Mesenchymal stem cell (in vitro differentiated cells and primary cell): ENCODE measurements at regions not wholly inside any gene's neighbourhood (a gene's known extent, or its start where the extent isn't known, plus 50 kb on each side); places are given as distances from the start of the nearest gene placed in this dataset.
A peak's percentile ranks its signal among the peaks of the same experiment; 100 is the strongest.

Source experiments
- DNase-seq: peaks from one replicate; pipeline ENCODE4 v3.0.0-alpha.2; 2013
- H2AFZ ChIP-seq: one replicate; pipeline ENCODE4 v1.6.1; 2013; ENCODE audit warnings: low read depth, mild to moderate bottlenecking, control low read depth, inconsistent platforms, low read length, moderate library complexity
- H2AK5ac ChIP-seq: 2 replicates; pipeline ENCODE4 v1.6.1; 2013; ENCODE audit warnings: low read length, moderate library complexity, mild to moderate bottlenecking, inconsistent platforms; ENCODE audit not compliant: severe bottlenecking
- H2BK120ac ChIP-seq: one replicate; pipeline ENCODE4 v1.6.1; 2013; ENCODE audit warnings: low read depth, mild to moderate bottlenecking, inconsistent platforms, low read length, moderate library complexity
- H2BK12ac ChIP-seq, 2 experiments: one replicate each; pipeline ENCODE4 v1.6.1; 2013; ENCODE audit warnings: inconsistent platforms in 2 of 2, low read length in 2 of 2, mild to moderate bottlenecking in 2 of 2, moderate library complexity in 2 of 2, control low read depth in 1 of 2
- H2BK15ac ChIP-seq: one replicate; pipeline ENCODE4 v1.6.1; 2013; ENCODE audit warnings: mild to moderate bottlenecking, low read depth, inconsistent platforms; ENCODE audit not compliant: poor library complexity, severe bottlenecking
- H2BK5ac ChIP-seq: 2 replicates; pipeline ENCODE4 v1.6.1; 2013; ENCODE audit warnings: low read depth, mild to moderate bottlenecking, low read length, control low read depth, inconsistent platforms; ENCODE audit not compliant: poor library complexity, severe bottlenecking
- H3K14ac ChIP-seq, 2 experiments: one replicate each; pipeline ENCODE4 v1.6.1; 2013; ENCODE audit warnings: inconsistent platforms in 2 of 2, low read length in 2 of 2, control low read depth in 1 of 2, mild to moderate bottlenecking in 1 of 2, moderate library complexity in 1 of 2
- H3K18ac ChIP-seq, 2 experiments: one replicate each; pipeline ENCODE4 v1.6.1; 2013; ENCODE audit warnings: inconsistent platforms in 2 of 2, low read length in 2 of 2, control low read depth in 1 of 2, low read depth in 1 of 2, mild to moderate bottlenecking in 1 of 2
- H3K23ac ChIP-seq, 2 experiments: one replicate each; pipeline ENCODE4 v1.6.1; 2013; ENCODE audit warnings: inconsistent platforms in 2 of 2, low read length in 2 of 2, mild to moderate bottlenecking in 2 of 2, moderate library complexity in 2 of 2, control low read depth in 1 of 2
- H3K27ac ChIP-seq: 2 replicates; pipeline ENCODE4 v1.5.1; 2013; ENCODE audit warnings: mild to moderate bottlenecking, moderate library complexity, low read length, control low read depth, inconsistent platforms; ENCODE audit not compliant: poor library complexity, severe bottlenecking
- H3K27me3 ChIP-seq, 2 experiments: 2 replicates each; pipeline versions ENCODE4 v1.6.1 to v1.7.0; 2013; ENCODE audit warnings: low read length in 2 of 2, mild to moderate bottlenecking in 2 of 2, moderate library complexity in 2 of 2, control low read depth in 1 of 2, inconsistent platforms in 1 of 2; ENCODE audit not compliant: control insufficient read depth in 1 of 2, insufficient read depth in 1 of 2
- H3K36me3 ChIP-seq, 2 experiments: 2 replicates each; pipeline versions ENCODE4 v1.6.1 to v1.7.0; 2013; ENCODE audit warnings: low read length in 2 of 2, control low read depth in 1 of 2, inconsistent platforms in 1 of 2, low read depth in 1 of 2, mild to moderate bottlenecking in 1 of 2; ENCODE audit not compliant: insufficient read depth in 2 of 2, control insufficient read depth in 1 of 2
- H3K4ac ChIP-seq, 2 experiments: one replicate each; pipeline ENCODE4 v1.6.1; 2013; ENCODE audit warnings: inconsistent platforms in 2 of 2, low read length in 2 of 2, mild to moderate bottlenecking in 2 of 2, moderate library complexity in 2 of 2, control low read depth in 1 of 2, low read depth in 1 of 2
- H3K4me1 ChIP-seq: 2 replicates; pipeline ENCODE4 v1.6.1; 2013; ENCODE audit warnings: low read depth, low read length, control low read depth; ENCODE audit not compliant: control insufficient read depth, insufficient read depth
- H3K4me2 ChIP-seq: 2 replicates; pipeline ENCODE4 v1.6.1; 2013; ENCODE audit warnings: low read length, mild to moderate bottlenecking, inconsistent platforms; ENCODE audit not compliant: poor library complexity, severe bottlenecking
- H3K4me3 ChIP-seq, 2 experiments: 2 replicates each; pipeline versions ENCODE4 v1.5.1 to v1.7.0; 2013; ENCODE audit warnings: low read length in 2 of 2, mild to moderate bottlenecking in 2 of 2, control low read depth in 1 of 2, low read depth in 1 of 2; ENCODE audit not compliant: insufficient read depth in 1 of 2
- H3K79me1 ChIP-seq: replicated peaks from 2 replicates; pipeline ENCODE4 v1.6.1; 2013; ENCODE audit warnings: mild to moderate bottlenecking, control low read depth, low read length, inconsistent platforms; ENCODE audit not compliant: poor library complexity, severe bottlenecking
- H3K9ac ChIP-seq: 2 replicates; pipeline ENCODE4 v1.7.0; 2013; ENCODE audit warnings: mild to moderate bottlenecking, low read length, moderate library complexity
- H3K9me3 ChIP-seq: 2 replicates; pipeline ENCODE4 v1.7.0; 2013; ENCODE audit warnings: mild to moderate bottlenecking, low read length; ENCODE audit not compliant: control insufficient read depth
- H4K8ac ChIP-seq: one replicate; pipeline ENCODE4 v1.6.1; 2013; ENCODE audit warnings: inconsistent platforms, mild to moderate bottlenecking, low read length, moderate library complexity
- H4K91ac ChIP-seq: one replicate; pipeline ENCODE4 v1.6.1; 2013; ENCODE audit warnings: mild to moderate bottlenecking, low read length, inconsistent platforms
- WGBS: methylation state at CpG from one replicate; pipeline ENCODE4 v1.1.7; 2013; ENCODE audit warnings: mixed read lengths; 5-methylcytosine and 5-hydroxymethylcytosine counted together

DNA sequence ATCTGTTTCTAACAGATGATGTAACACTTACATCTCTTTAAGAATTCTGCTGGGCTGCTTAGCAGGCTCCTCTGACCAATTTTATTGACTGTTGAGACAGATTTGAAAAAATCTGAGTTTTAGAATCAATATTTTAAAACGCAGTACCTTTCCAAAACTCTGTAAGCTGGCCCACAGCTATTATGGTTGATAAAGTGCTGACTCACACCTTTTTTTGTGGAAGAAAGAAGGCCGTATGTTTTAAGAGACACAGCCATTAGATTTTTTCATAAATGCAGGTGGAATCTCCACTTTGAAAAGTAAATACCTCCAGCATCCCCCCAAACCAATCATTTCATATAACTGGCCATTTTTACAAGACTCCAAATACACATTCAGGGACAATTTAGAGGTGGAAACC, 82.2 kb downstream of the TBXT start:
- H3K18ac ChIP-seq, result no peak overlapping the region
- no peak overlapping the region for H2BK5ac ChIP-seq
- no peak overlapping the region for H4K91ac ChIP-seq
- H3K4me3 ChIP-seq, result no peak overlapping the region
- H2AFZ ChIP-seq, result no peak overlapping the region
- no peak overlapping the region for H2BK120ac ChIP-seq
- H3K23ac ChIP-seq, result no peak overlapping the region
- H3K9ac ChIP-seq, result no peak overlapping the region
- 57% methylated on average over 1 of the region's 2 CpGs for WGBS
- H3K14ac ChIP-seq, result no peak overlapping the region
- no peak overlapping the region for H2BK15ac ChIP-seq
- H3K27me3 ChIP-seq, result no peaks in the 10 kb centered on the region
- peaks cover 10% of the 10 kb centered on the region for H3K4me1 ChIP-seq
- DNase-seq, result no peak
- no peaks in the 10 kb centered on the region for H3K36me3 ChIP-seq
- no peak overlapping the region for H3K4ac ChIP-seq
- no peak overlapping the region for H2BK12ac ChIP-seq
- no peaks in the 10 kb centered on the region for H3K79me1 ChIP-seq
- H3K27ac ChIP-seq, result no peak overlapping the region
- H3K4me2 ChIP-seq, result no peak overlapping the region
- no peak overlapping the region for H2AK5ac ChIP-seq
- H4K8ac ChIP-seq, result no peak overlapping the region
- no peaks in the 10 kb centered on the region for H3K9me3 ChIP-seq

DNA sequence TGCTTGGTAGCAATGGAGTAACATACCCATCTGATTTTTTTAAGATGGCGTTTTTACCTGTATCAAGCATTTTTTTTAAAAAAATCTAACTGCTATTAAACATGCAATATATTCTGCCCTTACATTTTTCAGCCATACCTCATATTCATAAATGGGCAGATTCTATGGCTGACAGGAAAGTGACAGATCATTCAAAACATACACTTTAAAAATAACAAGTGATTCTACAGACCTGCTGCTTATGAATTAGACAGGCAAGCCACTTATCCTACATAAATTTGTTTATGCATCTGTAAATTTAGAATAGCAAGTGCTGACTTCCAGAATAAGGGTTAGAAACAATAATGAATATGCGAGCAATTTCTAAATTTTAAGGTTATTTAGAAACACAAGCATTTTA, 82.7 kb downstream of the TBXT start:
- H2BK12ac ChIP-seq, result no peak overlapping the region
- H2AFZ ChIP-seq, result no peak overlapping the region
- no peaks in the 10 kb centered on the region for H3K36me3 ChIP-seq
- H2AK5ac ChIP-seq, result no peak overlapping the region
- H3K4ac ChIP-seq, result no peak overlapping the region
- no peaks in the 10 kb centered on the region for H3K9me3 ChIP-seq
- H3K4me1 ChIP-seq, result peaks cover 10% of the 10 kb centered on the region
- no peak overlapping the region for H3K27ac ChIP-seq
- H3K4me3 ChIP-seq, result no peak overlapping the region
- no peak overlapping the region for H3K23ac ChIP-seq
- WGBS, result 40% methylated on average over 1 of the region's 2 CpGs
- H3K18ac ChIP-seq, result no peak overlapping the region
- no peaks in the 10 kb centered on the region for H3K27me3 ChIP-seq
- H3K14ac ChIP-seq, result no peak overlapping the region
- no peak overlapping the region for H2BK120ac ChIP-seq
- H3K79me1 ChIP-seq, result no peaks in the 10 kb centered on the region
- no peak overlapping the region for H2BK15ac ChIP-seq
- no peak overlapping the region for H2BK5ac ChIP-seq
- no peak overlapping the region for H4K91ac ChIP-seq
- H4K8ac ChIP-seq, result no peak overlapping the region
- H3K4me2 ChIP-seq, result no peak overlapping the region
- DNase-seq, result no peak
- no peak overlapping the region for H3K9ac ChIP-seq

- Histone ChIP-seq H2AK5ac (no peak overlapping the region), H2BK5ac (no peak overlapping the region), H3K4me1 (peaks cover 1% of the 10 kb centered on the region), H2BK15ac (no peak overlapping the region), H2BK12ac (no peak overlapping the region), H3K14ac (no peak overlapping the region), H3K27ac (no peak overlapping the region), H3K36me3 (no peaks in the 10 kb centered on the region), H3K9ac (no peak overlapping the region), H3K4me2 (no peak overlapping the region), H4K8ac (no peak overlapping the region), H2BK120ac (no peak overlapping the region), H3K9me3 (no peaks in the 10 kb centered on the region), H3K27me3 (no peaks in the 10 kb centered on the region), H2AFZ (no peak overlapping the region), H3K4ac (no peak overlapping the region), H3K23ac (no peak overlapping the region), H3K4me3 (no peak overlapping the region), H3K79me1 (no peaks in the 10 kb centered on the region), H4K91ac (no peak overlapping the region), H3K18ac (no peak overlapping the region)
- WGBS, result 79% methylated on average over 3 of the region's 6 CpGs
- DNase-seq, result no peak
Measured at GRCh38 chr6:166079841-166080240, 87.8 kb downstream of the TBXT start.

- no peaks in the 10 kb centered on the region for H3K9me3 ChIP-seq
- H3K79me1 ChIP-seq, result no peaks in the 10 kb centered on the region
- H3K14ac ChIP-seq, result no peak overlapping the region
- H2AK5ac ChIP-seq, result no peak overlapping the region
- H2BK12ac ChIP-seq, result no peak overlapping the region
- no peak overlapping the region for H2BK5ac ChIP-seq
- no peak overlapping the region for H3K4me3 ChIP-seq
- H3K18ac ChIP-seq, result no peak overlapping the region
- H2BK120ac ChIP-seq, result no peak overlapping the region
- H4K91ac ChIP-seq, result no peak overlapping the region
- H3K4me2 ChIP-seq, result no peak overlapping the region
- H3K9ac ChIP-seq, result no peak overlapping the region
- no peaks in the 10 kb centered on the region for H3K36me3 ChIP-seq
- no peak overlapping the region for H3K4ac ChIP-seq
- H2BK15ac ChIP-seq, result no peak overlapping the region
- H3K4me1 ChIP-seq, result peaks cover 1% of the 10 kb centered on the region
- H4K8ac ChIP-seq, result no peak overlapping the region
- DNase-seq, result peak; percentile 88
- peak overlapping the region; percentile 63 for H3K27ac ChIP-seq
- no peaks in the 10 kb centered on the region for H3K27me3 ChIP-seq
- WGBS, result 47% methylated on average over 3 of the region's 3 CpGs
- H2AFZ ChIP-seq, result no peak overlapping the region
- H3K23ac ChIP-seq, result no peak overlapping the region
Measured at GRCh38 chr6:166078294-166078693, 89.4 kb downstream of the TBXT start.
